HG03135 (cell line): ENCODE measurements at regions not wholly inside any gene's neighbourhood (a gene's known extent, or its start where the extent isn't known, plus 50 kb on each side); places are given as distances from the start of the nearest gene placed in this dataset.

ENCODE experiments used
- ATAC-seq: cut with Tn5 transposase; IDR thresholded peaks from one replicate; pipeline ENCODE4 v1.9.1; 2021; ENCODE audit warnings: mild to moderate bottlenecking, moderate library complexity; ENCODE audit not compliant: unreplicated experiment

DNA sequence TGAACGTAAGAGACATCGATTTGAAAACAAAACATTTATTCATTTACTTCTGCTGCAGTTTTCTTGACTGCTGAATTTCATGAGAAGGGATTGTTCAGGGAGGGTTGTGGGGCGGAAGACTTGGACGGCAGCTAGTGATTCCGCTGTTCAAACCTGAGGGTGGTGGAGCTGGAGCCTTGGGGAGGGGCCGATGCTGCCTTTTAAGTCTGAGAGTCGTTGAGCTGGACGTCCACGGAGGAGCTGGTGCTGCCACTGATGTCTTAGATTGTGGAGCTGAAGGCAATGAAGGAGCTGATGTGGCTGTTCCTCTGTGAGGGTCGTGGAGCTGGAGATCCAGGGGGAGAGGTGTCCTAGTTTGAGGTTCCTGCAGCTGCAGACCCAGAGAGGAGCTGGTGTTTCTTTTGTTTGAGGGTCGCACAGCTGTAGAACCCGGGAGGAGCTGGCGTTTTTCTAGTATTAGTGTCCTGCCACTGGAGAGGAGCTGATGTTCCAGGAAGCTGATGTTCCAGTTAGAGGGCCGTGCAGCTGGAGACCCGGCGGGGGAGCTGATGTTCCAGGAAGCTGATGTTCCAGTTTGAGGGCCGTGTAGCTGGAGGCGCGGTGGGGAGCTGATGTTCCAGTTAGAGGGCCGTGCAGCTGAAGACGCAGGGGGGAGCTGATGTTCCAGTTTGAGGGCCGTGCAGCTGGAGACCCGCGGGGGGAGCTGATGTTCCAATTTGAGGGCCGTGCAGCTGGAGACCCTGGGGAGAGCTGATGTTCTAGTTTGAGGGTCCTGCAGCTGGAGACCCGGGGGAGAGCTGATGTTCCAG lies 150.9 kb downstream of the RTP5 start:
- no peak for ATAC-seq

DNA sequence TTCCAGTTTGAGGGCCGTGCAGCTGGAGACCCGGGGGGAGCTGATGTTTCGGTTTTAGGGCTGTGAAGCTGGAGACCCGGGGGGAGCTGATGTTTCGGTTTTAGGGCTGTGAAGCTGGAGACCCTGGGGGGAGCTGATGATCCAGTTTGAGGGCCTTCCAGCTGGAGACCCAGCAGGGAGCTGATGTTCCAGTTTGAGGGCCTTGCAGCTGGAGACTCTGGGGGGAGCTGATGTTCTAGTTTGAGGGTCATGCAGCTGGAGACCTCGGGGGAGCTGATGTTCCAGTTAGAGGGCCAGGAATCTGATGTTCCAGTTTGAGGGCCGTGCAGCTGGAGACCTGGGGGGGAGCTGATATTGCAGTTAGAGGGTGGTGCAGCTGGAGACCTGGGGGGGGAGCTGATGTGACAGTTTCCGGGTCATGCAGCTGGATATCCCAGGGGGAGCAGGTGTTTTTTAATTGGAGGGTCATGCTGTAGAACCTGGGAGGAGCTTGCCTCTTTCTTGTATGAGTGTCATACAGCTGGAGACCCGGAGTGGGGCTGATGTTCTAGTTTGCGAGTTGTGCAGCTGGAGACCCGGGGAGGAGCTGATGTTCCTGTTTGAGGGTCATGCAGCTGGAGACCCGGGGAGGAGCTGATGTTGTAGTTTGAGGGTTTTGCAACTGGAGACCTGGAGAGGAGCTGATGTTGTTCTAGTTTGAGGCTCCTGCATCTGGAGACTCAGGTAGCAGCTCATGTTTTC lies 153.2 kb downstream of the RTP5 start:
- ATAC-seq = no peak

DNA sequence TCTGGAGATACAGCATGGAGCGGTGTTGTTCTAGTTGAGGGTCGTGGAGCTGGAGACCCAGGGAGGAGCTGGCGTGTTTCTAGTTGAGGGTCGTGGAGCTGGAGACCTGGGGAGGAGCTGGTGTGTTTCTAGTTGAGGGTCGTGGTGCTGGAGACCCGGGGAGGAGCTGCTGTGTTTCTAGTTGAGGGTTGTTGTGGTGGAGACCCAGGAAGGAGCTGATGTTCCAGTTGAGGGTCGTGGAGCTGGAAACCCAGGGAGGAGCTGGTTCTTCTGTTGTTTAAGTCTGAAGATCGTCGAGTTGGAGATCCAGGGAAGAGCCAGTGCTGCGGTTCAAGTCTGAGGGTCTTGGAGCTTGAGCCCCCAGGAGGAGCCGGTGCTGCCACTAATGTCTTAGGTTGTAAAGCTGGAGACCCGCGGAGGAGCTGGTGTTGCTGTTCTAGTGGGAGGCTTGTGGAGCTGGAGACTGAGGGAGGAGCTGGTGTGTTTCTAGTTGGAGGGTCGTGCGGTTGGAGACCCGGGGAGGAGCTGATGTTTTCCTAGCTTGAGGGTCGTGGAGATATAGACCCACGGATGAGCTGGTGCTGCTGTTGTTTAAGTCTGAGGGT lies 155.3 kb downstream of the RTP5 start:
- ATAC-seq = no peak

DNA sequence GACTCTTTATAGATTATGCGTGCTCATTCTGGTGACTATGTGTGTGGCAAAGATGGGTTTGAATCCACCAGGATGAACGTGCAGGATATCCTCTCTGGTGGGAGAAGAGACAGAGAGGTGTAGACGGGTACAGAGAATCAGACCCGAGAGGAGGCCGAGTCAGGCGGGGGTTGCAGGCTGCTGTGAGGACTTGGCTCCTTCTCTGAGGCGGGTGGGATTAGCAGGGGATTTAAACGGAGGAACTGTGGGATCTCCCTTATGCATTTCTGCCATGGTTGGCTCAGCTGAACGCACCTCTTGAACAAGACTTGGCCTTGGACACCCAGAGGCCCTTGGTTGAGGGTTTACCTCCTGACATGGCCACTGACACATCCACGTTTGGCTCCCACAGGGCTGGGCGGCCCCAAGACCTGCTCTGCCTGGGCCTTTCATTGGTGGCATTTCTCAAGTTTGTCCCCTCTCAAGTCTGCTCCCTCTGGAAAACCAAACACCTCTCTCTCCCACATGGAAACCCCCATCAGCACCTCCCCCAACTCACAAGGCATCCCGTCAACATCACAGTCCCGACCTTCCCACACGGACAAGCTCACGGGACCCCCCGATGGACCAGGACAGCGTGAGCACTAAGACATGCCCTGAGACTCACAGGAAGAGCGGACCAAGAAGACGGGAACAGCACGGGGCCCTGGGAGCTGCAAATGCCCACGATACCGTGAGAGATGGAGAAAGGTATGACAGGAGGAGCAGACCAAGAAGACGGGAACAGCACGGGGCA lies 158.3 kb downstream of the RTP5 start:
- ATAC-seq = no peak

DNA sequence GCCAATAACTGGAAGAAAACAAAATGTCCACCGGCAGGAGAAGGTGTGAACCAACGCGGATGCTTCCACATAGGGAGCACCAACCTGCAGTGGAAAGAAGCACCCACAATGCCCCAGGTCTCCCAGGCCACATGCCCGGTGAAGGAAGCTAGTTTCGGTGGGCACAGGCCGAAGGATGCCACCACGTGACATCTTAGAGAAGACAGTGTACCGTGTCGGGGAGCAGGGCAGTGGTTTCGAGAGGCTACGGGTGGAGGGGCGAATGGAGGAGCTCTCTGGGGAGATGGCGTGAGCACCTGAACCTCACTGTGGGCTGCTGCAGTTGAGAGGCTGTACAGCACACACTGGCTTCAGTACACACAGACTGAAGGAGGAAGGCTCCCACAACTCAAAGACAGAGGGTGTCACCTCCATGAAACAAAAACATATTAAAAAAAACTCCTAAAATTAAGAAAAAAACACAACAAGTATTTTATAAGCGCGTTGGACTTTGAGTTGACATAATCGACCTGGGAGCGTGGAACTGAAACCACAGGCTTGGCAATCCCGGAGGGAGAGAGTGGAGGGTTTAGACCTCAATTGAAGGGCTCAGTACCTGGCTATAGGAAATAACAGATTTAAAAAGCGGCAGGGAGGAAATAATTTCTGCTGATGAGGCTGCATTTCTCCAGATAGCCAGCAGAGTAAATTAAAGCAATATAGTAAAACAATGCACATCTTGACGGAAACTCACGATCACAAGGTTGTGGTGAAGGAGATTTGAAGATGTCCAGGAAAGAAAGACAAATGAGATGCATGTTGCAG lies 160.1 kb downstream of the RTP5 start:
- no peak for ATAC-seq

DNA sequence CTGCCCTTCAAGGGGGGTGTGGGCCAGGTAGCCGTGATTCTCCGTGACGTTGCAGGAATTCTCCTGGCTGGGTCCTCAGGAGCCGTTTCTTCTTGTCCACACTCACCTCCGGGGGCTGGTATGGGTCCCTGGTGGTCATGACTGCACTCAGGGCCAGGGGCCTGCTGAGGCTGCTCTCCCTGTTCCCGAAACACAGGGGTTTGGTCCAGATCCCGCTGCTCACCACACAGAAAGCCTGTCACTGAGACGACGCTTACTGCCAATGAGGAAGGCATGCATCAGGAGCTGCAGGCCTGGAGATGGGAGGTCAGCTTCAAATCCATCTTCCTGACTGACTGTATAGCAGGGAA lies 160.7 kb downstream of the RTP5 start:
- no peak for ATAC-seq

DNA sequence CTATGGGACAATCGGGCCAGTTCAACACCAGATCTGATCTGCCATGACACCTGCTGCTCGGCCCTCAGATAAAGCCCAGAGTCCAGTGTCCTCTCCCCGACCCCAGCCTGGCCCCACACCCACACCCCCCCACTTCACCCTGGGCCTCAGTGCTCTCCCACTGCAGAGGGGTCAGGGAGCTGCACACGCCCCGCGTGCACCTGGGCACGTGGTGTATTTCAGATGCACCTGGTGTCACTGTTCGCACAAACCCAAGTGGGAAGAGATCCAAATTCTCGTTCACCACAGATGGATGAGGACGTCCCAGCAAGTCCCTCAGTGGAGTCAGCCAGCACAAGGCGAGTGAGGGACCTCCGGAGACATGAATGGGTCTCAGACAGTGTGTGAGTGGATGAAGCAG lies 161.3 kb downstream of the RTP5 start:
- no peak for ATAC-seq

DNA sequence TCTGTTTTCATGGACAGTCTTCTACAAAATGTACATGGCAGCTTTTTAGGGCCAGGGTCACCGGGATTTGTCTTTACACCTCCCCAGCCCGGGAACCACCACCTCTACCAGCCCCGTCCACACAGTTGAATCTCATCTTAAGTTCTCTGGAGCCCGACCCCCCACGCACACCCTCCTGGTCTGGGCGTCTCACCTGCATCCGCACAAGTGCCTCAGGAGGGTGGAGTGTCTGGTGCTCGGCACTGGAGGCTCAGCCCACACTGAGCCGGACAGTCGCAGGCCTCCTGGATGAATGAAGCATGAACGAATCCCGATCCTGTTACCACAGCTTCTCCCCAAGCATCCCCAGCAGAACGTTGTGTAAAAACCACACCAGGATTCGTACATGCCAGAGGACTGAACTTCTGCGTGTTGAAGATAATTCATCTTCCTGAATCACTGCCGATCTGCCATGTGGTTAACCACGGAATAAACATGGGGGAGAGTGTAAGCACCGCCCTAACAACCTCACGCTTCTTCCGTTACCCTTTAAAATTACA lies 162.0 kb downstream of the RTP5 start:
- no peak for ATAC-seq

DNA sequence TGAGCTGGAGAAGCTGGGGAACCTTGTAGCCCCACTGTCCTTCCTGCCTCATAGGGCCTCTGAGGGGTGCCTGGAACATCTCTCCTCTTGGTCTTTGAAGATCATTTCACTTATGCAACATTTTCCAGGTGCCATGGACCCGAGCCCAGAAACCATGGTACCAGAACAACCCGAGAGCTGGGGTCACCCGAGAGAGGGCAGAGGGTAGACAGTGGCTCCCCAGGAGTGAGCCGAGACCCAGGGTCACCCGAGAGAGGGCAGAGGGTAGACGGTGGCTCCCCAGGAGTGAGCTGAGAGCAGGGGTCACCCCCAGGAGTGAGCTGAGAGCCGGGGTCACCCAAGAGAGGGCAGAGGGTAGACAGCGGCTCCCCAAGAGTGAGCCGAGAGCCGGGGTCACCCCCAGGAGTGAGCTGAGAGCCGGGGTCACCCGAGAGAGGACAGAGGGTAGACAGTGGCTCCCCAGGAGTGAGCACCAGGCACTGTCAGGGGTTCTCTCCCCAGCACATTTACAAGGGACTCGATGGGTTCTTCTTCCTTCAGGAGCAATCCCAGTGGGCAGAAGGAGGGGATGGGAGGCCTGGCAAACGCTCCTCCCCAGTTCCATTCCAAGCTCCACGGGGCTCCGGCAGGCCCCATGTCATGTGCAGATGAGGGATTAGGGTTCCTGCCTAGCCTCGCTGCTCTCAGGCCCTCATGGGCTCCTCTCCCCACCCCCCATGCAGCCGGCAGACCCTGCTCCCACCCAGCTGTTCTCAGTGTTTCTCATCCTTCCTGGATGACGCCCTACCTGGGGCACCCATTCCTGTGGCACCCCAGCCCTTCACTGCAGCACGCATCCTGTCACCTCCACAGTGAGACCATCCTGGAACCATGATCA lies 163.5 kb downstream of the RTP5 start:
- ATAC-seq = no peak

DNA sequence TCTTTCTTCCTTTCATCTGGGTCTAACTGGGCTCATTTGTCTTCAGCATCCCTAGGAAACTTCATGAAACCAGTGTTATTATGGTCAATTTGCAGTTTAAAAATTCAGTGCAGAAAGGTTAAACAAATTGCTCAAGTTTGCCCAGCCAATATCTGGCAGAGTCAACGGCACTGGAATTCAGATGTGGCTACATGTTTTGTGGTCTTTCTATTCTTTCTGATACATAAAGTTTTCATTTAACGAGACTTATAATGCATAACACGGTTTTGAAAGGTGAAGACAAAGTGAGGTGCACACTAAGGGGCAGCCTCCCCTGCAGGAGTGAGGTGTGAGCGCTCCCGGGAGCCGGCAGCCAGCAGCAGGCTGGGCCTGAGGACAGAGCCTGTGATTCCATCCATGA lies 164.6 kb downstream of the RTP5 start:
- no peak for ATAC-seq

DNA sequence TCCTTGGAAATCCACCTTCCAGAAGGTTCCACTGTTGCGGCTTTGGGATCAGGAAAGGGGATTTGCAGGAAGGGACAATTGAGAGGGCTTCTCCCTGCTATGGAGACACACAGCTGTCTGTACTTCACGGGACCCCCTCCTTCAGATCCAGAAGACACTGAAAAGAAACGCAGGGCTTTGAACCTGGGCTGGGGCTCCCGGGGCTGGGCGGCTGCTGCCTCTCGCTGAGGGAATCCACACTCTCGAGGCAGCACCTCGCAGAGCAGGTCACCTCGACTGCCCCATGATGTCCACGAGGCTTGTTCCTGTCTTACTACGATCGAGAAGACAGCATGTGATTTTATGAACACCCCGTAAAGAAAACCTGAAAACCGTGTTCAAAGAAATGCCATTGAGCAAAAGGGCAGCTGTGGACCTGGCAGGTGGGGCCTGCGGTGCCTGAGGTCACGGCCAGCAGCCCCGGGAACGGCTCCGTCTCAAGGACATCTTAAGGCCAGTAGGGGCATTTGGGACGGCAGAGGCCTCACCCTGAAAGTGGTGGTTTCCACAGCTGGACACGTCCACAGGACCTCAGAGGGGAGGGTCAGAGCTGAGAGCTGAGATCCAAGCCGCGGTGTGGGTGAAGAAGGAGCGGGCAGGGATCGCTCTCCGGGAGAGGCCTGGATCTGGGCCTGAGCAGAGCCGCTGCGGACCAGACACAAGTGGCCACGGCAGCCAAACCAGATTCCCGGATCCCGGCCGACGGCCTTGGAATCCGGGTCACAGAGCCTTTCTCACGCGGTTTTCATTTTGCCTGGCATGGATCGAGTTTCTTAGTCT lies 165.7 kb downstream of the RTP5 start:
- no peak for ATAC-seq

DNA sequence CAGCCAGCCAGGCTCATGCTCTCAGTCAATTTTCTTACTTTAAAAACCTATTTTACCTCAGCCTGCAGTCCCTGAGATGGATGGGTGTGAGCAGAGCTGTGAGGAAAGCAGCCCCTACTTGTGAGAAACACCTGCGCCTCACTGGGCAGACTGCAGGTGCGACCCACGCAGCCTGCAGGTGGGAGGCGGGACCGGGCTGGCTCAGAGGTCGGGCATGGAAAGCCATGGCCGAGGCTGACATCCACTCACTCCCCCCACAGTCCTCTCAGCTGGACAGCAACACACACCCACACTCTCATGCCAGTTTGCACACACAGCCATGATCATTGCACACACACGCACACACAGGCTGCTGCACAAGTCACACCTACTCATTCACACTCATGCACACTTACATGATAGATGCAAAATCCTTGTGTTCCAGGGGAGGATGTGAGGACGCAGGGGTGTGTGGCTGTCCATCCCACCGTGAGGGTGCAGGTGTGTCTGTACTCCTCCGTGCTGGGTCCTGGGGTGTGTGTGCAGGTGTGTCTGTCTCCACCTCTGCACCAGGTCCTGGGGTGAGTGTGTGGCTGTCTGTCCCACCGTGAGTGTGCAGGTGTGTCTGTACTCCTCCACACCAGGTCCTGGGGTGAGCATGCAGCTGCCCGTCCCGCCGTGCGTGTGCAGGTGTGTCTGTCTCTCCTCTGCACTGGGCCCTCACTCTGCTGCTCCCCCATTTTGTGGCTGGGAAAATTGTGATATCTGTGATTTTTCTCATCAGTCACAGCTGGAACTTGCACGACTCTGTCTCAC lies 166.5 kb downstream of the RTP5 start:
- no peak for ATAC-seq

DNA sequence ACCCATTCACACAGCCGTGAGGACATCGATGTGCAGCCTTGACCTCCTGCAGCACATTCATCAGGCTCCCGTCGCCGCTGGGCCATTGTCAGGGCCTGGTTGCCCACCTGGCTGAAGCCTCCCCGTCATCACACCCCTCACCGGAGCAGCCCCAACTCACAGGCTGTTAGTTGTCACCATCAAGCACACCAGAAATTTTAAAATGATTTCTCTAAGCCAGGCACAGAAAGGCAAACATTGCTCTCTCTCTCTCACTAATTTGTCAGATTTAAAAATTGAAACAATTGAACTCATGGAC lies 167.1 kb downstream of the RTP5 start:
- no peak for ATAC-seq

DNA sequence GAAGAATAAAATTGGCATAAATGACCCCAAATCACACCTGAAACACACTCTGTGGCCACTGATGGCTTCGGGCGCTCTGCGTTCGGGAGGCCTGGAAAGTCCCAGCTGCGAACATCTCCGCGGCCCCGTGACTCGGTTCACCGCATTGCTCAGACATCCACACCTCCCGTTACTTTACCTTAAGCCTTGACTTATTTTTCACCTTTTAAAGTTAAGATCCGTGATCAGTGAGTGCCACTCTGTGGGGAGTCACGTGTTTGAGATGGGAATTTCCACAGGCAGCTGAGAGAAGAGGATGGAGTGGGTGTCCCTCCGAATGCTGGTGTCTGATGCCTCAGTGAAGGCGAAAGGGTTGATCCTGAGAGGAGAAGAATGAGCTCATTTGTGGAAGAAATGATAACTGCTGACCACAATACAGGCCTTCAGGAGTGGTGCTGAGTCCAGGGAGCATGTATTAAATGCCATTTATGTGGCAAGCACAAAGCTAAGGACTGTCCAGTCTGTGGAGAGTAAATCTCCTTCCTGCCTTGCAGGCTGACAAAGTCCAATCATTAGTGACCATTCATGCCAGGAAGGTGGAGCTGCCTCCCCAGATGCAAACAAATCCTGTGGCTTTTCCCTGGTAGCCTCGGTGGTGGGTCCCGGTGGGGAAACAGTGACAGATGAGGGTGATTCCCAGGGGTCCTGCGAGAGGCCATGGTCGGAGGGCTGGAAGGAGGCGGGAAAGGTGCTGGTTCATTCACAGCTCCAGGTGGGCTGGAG lies 168.8 kb downstream of the RTP5 start:
- ATAC-seq = no peak

DNA sequence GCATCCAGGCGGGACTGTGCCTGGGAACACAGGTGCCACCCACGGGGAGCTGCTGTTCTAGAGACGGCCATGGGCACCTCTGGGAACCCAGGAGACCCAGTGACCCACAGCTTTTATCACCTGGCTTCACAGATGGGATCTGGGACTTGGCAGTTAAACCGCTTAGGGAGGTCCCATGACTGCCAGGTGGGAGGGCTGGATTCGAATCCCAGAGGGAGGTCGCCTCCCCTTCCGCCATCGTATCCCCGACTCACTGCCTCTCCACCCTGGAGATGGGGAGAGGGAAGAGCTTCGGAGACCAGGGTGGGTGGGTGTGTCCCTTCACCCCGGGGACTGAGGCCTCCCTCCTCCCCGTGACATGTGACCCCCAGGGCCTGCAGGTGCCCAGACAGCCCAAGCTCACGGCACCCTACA lies 169.4 kb downstream of the RTP5 start:
- no peak for ATAC-seq

DNA sequence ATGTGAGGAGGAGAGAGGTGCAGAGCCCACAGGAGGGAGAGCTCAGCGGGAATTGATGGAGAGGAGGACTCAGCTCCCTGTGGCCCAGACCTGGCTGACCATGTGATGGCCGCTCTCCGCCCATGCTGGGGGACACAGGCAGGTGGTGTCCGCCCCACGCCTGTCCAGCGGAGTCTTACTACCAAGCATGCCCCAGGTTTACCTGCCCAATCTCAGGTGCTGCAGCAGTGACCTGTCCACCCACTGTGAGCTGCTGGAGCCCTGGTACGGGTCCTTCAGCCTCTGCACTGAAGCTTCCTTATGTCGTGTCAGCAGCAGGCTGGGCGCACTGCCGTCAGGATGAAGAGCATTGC lies 170.8 kb downstream of the RTP5 start:
- no peak for ATAC-seq

DNA sequence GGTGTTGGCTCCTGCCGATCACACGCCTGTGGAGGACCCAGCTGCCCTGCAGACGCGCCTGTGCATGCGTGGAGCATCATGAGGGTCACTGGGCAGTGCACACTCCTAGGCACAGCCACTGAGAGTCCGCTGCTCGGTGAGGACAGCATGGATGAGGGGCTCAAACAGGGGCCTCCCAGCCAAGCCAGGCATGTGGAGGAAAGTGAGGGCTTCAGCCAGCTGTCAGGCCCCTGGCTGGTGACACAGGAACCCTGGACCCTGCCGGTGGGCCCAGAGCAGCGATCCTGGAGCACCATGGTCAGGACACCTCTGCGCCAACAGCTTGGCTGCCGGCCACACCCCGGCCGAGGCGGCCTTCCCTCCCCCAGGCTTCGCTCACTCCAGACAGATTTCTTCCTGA lies 171.2 kb downstream of the RTP5 start:
- no peak for ATAC-seq
